ENCODE measurements at regions not wholly inside any gene's neighbourhood (a gene's known extent, or its start where the extent isn't known, plus 50 kb on each side); places are given as distances from the start of the nearest gene placed in this dataset.

DNA sequence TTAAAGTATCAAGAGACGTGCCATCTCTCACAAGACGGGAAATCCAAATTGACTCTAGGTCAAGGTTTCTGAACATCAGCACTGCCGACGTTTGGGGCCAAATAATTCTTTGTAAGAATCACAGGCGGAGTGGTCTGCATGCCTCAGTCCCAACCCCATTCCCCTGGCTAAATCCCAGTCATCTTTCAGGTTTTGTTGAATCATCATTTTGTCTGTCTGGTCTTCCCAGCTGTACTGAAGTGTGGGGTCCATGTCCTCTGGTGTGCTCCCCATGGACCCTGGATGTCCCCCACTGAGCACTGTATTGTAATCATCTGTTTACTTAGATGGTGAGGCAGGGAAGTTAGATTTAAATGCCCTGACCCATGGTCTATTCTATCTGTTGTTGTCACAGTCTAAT lies 103.6 kb upstream of the GALNT18 start (continued):
- TF ChIP-seq RXRA (IDR thresholded peaks at IDR 0.05; ENCODE audit: borderline replicate concordance, low read depth): no peak
- TF ChIP-seq FOXJ3 (CRISPR knock-in tag; IDR thresholded peaks at IDR 0.05): no peak

DNA sequence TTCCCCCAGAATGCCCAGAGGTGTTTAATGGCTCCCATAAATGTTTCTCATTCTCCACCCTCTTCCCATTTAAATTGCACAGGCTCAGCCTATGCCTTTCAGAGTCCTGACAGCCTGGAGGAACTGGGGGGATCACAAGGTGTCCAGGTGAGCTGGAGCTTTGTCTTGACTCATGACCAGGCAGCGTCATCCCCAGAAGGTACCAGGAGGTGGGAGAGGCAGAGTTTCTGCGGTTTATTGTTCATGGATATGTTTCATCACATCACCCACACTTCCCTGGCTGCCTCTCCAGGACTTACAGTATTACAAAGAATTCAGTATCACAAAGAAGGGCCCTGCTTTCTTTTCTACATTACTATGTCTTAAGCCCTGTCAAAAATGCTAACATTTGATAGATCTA lies 103.2 kb upstream of the GALNT18 start:
- ChIA-PET POLR2A (interaction anchor here (0.7 kb wide), 1 partner anchor 510 kb away, joined by 3 read pairs; no protein-coding TSS in a partner anchor), CTCF (interaction anchor here (0.6 kb wide), 1 partner anchor 103 kb away, joined by 3 read pairs; the partner anchor contains the start of gene GALNT18)
- Histone ChIP-seq H3K9me3 (no peaks in the 10 kb centered on the region), H3K36me3 (replicated peaks in 1 of 2; ENCODE audit: control insufficient read depth in 1 of 2, insufficient read depth in 2 of 2, low read length in 1 of 2) (no peaks in the 10 kb centered on the region), H3F3A (replicated peaks; ENCODE audit: insufficient read depth) (no peaks in the 10 kb centered on the region), H3K27me3 (ENCODE audit: insufficient read depth) (no peaks in the 10 kb centered on the region; the same call in 1 of the 2 replicates), H2AFZ (ENCODE audit: low read depth) (no peak overlapping the region), H3K9me2 (no peaks in the 10 kb centered on the region), H3K4me3 (ENCODE audit: low read depth in 2 of 2, low read length in 1 of 2) (no peak overlapping the region), H4K20me1 (ENCODE audit: insufficient read depth) (no peaks in the 10 kb centered on the region), H3K4me1 (ENCODE audit: control insufficient read depth in 1 of 2, insufficient read depth in 2 of 2, low read depth in 1 of 2, low read length in 1 of 2) (no peaks in the 10 kb centered on the region), H3K27ac (ENCODE audit: low read depth in 2 of 2, low read length in 1 of 2) (no peak overlapping the region), H3K4me2 (no peak overlapping the region), H3K9ac (no peak overlapping the region), H3K79me2 (ENCODE audit: insufficient read depth) (no peaks in the 10 kb centered on the region)
- 33% methylated on average over 2 of the region's 2 CpGs for WGBS (ENCODE audit: low lambda C conversion rate)
- DNase-seq: no peak
- no peak for TF ChIP-seq POLR2AphosphoS5 (IDR thresholded peaks at IDR 0.05; ENCODE audit: low read depth, low read length)
- TF ChIP-seq, protein P1, sequence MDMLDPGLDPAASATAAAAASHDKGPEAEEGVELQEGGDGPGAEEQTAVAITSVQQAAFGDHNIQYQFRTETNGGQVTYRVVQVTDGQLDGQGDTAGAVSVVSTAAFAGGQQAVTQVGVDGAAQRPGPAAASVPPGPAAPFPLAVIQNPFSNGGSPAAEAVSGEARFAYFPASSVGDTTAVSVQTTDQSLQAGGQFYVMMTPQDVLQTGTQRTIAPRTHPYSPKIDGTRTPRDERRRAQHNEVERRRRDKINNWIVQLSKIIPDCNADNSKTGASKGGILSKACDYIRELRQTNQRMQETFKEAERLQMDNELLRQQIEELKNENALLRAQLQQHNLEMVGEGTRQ (IDR thresholded peaks at IDR 0.05; ENCODE audit: borderline replicate concordance, low read depth, low read length): no peak
- no peak for TF ChIP-seq FOSL2 (IDR thresholded peaks at IDR 0.05; ENCODE audit: borderline replicate concordance, low read depth)
- TF ChIP-seq FOXM1 (IDR thresholded peaks at IDR 0.05; ENCODE audit: low read depth): no peak
- TF ChIP-seq, protein P2, sequence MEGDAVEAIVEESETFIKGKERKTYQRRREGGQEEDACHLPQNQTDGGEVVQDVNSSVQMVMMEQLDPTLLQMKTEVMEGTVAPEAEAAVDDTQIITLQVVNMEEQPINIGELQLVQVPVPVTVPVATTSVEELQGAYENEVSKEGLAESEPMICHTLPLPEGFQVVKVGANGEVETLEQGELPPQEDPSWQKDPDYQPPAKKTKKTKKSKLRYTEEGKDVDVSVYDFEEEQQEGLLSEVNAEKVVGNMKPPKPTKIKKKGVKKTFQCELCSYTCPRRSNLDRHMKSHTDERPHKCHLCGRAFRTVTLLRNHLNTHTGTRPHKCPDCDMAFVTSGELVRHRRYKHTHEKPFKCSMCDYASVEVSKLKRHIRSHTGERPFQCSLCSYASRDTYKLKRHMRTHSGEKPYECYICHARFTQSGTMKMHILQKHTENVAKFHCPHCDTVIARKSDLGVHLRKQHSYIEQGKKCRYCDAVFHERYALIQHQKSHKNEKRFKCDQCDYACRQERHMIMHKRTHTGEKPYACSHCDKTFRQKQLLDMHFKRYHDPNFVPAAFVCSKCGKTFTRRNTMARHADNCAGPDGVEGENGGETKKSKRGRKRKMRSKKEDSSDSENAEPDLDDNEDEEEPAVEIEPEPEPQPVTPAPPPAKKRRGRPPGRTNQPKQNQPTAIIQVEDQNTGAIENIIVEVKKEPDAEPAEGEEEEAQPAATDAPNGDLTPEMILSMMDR (IDR thresholded peaks at IDR 0.05): no peak
- TF ChIP-seq FOXJ3 (CRISPR knock-in tag; IDR thresholded peaks at IDR 0.05): no peak
- no peak for TF ChIP-seq GATA2 (CRISPR knock-in tag; IDR thresholded peaks at IDR 0.05)
- TF ChIP-seq, protein P3, sequence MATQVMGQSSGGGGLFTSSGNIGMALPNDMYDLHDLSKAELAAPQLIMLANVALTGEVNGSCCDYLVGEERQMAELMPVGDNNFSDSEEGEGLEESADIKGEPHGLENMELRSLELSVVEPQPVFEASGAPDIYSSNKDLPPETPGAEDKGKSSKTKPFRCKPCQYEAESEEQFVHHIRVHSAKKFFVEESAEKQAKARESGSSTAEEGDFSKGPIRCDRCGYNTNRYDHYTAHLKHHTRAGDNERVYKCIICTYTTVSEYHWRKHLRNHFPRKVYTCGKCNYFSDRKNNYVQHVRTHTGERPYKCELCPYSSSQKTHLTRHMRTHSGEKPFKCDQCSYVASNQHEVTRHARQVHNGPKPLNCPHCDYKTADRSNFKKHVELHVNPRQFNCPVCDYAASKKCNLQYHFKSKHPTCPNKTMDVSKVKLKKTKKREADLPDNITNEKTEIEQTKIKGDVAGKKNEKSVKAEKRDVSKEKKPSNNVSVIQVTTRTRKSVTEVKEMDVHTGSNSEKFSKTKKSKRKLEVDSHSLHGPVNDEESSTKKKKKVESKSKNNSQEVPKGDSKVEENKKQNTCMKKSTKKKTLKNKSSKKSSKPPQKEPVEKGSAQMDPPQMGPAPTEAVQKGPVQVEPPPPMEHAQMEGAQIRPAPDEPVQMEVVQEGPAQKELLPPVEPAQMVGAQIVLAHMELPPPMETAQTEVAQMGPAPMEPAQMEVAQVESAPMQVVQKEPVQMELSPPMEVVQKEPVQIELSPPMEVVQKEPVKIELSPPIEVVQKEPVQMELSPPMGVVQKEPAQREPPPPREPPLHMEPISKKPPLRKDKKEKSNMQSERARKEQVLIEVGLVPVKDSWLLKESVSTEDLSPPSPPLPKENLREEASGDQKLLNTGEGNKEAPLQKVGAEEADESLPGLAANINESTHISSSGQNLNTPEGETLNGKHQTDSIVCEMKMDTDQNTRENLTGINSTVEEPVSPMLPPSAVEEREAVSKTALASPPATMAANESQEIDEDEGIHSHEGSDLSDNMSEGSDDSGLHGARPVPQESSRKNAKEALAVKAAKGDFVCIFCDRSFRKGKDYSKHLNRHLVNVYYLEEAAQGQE (IDR thresholded peaks at IDR 0.05; ENCODE audit: low read depth, low read length): no peak
- TF ChIP-seq YY1 (IDR thresholded peaks at IDR 0.05; ENCODE audit: low read depth): no peak

All from SK-N-SH (cell line).